ENCODE measurements at regions not wholly inside any gene's neighbourhood (a gene's known extent, or its start where the extent isn't known, plus 50 kb on each side); places are given as distances from the start of the nearest gene placed in this dataset.

DNA sequence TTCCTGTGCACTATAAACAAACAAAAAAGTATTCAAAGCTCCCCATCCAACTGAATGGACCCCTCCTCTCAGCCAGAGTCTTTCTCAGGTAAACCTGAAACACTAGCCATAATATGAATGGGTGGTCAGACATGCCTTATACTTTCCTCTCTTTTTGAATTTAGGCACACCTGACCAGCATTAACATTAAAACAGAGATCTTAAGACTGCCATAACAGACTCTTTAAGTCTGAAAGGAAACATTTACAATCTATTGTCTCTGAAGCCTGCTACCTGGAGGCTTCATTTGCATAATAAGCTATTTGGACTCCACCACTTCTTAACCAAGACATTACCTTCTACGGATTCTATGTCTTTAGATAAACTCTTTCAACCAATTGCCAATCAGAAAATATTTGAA lies 56.9 kb upstream of the SPIN4 start:
- FAIRE-seq (no peak), ATAC-seq (no peak), DNase-seq (ENCODE audit: low spot score) (no peak)
- Histone ChIP-seq H4K20me1 (ENCODE audit: insufficient read depth, low read length) (no peaks in the 10 kb centered on the region), H3K4me2 (ENCODE audit: low read depth, low read length) (no peak overlapping the region), H3K4me1 (ENCODE audit: insufficient read depth, low read length) (no peaks in the 10 kb centered on the region), H3K9ac (ENCODE audit: insufficient read depth, low read depth, low read length) (no peak overlapping the region), H3K4me3 (replicated peaks in 1 of 3; ENCODE audit: insufficient read depth in 1 of 3, low read depth in 2 of 3, low read length in 3 of 3) (no peak overlapping the region), H3K27ac (ENCODE audit: extremely low read length, insufficient read depth, low read length) (no peak overlapping the region), H3K9me3 (ENCODE audit: low read length) (no peaks in the 10 kb centered on the region), H3K79me2 (ENCODE audit: insufficient read depth, low read length) (no peaks in the 10 kb centered on the region), H3K36me3 (replicated peaks in 1 of 2; ENCODE audit: control insufficient read depth in 1 of 2, insufficient read depth in 2 of 2, low read length in 2 of 2) (no peaks in the 10 kb centered on the region), H3K27me3 (ENCODE audit: control insufficient read depth in 1 of 2, insufficient read depth in 2 of 2, low read length in 2 of 2) (no peaks in the 10 kb centered on the region), H2AFZ (ENCODE audit: low read length) (no peak overlapping the region)
- TF ChIP-seq, protein P1, sequence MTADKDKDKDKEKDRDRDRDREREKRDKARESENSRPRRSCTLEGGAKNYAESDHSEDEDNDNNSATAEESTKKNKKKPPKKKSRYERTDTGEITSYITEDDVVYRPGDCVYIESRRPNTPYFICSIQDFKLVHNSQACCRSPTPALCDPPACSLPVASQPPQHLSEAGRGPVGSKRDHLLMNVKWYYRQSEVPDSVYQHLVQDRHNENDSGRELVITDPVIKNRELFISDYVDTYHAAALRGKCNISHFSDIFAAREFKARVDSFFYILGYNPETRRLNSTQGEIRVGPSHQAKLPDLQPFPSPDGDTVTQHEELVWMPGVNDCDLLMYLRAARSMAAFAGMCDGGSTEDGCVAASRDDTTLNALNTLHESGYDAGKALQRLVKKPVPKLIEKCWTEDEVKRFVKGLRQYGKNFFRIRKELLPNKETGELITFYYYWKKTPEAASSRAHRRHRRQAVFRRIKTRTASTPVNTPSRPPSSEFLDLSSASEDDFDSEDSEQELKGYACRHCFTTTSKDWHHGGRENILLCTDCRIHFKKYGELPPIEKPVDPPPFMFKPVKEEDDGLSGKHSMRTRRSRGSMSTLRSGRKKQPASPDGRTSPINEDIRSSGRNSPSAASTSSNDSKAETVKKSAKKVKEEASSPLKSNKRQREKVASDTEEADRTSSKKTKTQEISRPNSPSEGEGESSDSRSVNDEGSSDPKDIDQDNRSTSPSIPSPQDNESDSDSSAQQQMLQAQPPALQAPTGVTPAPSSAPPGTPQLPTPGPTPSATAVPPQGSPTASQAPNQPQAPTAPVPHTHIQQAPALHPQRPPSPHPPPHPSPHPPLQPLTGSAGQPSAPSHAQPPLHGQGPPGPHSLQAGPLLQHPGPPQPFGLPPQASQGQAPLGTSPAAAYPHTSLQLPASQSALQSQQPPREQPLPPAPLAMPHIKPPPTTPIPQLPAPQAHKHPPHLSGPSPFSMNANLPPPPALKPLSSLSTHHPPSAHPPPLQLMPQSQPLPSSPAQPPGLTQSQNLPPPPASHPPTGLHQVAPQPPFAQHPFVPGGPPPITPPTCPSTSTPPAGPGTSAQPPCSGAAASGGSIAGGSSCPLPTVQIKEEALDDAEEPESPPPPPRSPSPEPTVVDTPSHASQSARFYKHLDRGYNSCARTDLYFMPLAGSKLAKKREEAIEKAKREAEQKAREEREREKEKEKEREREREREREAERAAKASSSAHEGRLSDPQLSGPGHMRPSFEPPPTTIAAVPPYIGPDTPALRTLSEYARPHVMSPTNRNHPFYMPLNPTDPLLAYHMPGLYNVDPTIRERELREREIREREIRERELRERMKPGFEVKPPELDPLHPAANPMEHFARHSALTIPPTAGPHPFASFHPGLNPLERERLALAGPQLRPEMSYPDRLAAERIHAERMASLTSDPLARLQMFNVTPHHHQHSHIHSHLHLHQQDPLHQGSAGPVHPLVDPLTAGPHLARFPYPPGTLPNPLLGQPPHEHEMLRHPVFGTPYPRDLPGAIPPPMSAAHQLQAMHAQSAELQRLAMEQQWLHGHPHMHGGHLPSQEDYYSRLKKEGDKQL (CRISPR knock-in tag; IDR thresholded peaks at IDR 0.05; ENCODE audit: low read depth): no peak
- TF ChIP-seq PRMT3 (CRISPR knock-in tag; IDR thresholded peaks at IDR 0.05; ENCODE audit: borderline replicate concordance, low read depth) (no peak), ZNF253 (CRISPR knock-in tag; IDR thresholded peaks at IDR 0.05; ENCODE audit: borderline replicate concordance) (no peak), MYNN (CRISPR knock-in tag; IDR thresholded peaks at IDR 0.05; ENCODE audit: low read depth) (no peak), ELF3 (CRISPR knock-in tag; IDR thresholded peaks at IDR 0.05) (no peak), PITX1 (CRISPR knock-in tag; IDR thresholded peaks at IDR 0.05) (no peak)
- TF ChIP-seq, protein P2, sequence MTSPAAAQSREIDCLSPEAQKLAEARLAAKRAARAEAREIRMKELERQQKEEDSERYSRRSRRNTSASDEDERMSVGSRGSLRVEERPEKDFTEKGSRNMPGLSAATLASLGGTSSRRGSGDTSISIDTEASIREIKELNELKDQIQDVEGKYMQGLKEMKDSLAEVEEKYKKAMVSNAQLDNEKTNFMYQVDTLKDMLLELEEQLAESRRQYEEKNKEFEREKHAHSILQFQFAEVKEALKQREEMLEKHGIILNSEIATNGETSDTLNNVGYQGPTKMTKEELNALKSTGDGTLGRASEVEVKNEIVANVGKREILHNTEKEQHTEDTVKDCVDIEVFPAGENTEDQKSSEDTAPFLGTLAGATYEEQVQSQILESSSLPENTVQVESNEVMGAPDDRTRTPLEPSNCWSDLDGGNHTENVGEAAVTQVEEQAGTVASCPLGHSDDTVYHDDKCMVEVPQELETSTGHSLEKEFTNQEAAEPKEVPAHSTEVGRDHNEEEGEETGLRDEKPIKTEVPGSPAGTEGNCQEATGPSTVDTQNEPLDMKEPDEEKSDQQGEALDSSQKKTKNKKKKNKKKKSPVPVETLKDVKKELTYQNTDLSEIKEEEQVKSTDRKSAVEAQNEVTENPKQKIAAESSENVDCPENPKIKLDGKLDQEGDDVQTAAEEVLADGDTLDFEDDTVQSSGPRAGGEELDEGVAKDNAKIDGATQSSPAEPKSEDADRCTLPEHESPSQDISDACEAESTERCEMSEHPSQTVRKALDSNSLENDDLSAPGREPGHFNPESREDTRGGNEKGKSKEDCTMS (CRISPR knock-in tag; conservative IDR thresholded peaks at IDR 0.05): no peak
- ChIA-PET POLR2A (no interaction called here), CTCF (ENCODE audit: low intra/inter-chr PET ratio, low total read pairs) (no interaction called here)
- WGBS (ENCODE audit: low lambda C conversion rate): 0% methylated on average over 1 of the region's 1 CpG
- in situ Hi-C loops (cut with HindIII; ENCODE audit: extremely low pct_ligation_motif_present, low pct_unique_long_range_greater_than_20kb) (no loop called here), intact Hi-C loops (cut with micrococcal nuclease; ENCODE audit: unreplicated experiment) (no loop called here)
- BruUV-seq (replicated peaks): no TSS peak

Measured in HepG2 (cell line).